Tibial artery (tissue), 4 donors: ENCODE measurements at regions not wholly inside any gene's neighbourhood (a gene's known extent, or its start where the extent isn't known, plus 50 kb on each side); places are given as distances from the start of the nearest gene placed in this dataset.

Experiments
- DNase-seq, 2 donors: peaks; one replicate each; pipeline ENCODE4 v3.0.0-alpha.2; 2019
- H3K27ac ChIP-seq, 2 donors: fragments of 200-600 bp; sonication (generic) in 1 of 2; 1 replicate in 1 of 2; 2 replicates in 1 of 2; pipeline ENCODE4 v1.5.1; 2018 to 2019; ENCODE audit warnings: mild to moderate bottlenecking in 1 of 2
- H3K27me3 ChIP-seq, 2 donors: fragments of 200-600 bp; sonication (generic) in 1 of 2; one replicate each; pipeline versions ENCODE4 v1.5.1 to v1.6.0; 2016 to 2019
- H3K36me3 ChIP-seq, 3 donors: fragments of 200-600 bp; sonication (generic) in 2 of 3; one replicate each; pipeline ENCODE4 v1.5.1; 2016 to 2019; ENCODE audit warnings: mild to moderate bottlenecking in 2 of 3
- H3K4me1 ChIP-seq, 4 donors: fragments of 200-600 bp; sonication (generic) in 2 of 4; 1 replicate in 3 of 4; 2 replicates in 1 of 4; pipeline ENCODE4 v1.5.1; 2016 to 2019
- H3K4me3 ChIP-seq, 2 donors: fragments of 200-600 bp; sonication (generic) in 1 of 2; 1 replicate in 1 of 2; 2 replicates in 1 of 2; pipeline ENCODE4 v1.5.1; 2018 to 2019; ENCODE audit warnings: mild to moderate bottlenecking in 2 of 2
- H3K9me3 ChIP-seq, 3 donors: fragments of 200-600 bp; sonication (generic) in 1 of 3; one replicate each; pipeline ENCODE4 v1.5.1; 2016 to 2019
- CTCF ChIP-seq, 2 experiments: fragments of 200-600 bp in 1 of 2; fragments of 450-650 bp in 1 of 2; IDR thresholded peaks; one replicate each; pipeline ENCODE4 v1.5.1; 2017 to 2019; ENCODE audit warnings: antibody characterized with exemption in 2 of 2, mild to moderate bottlenecking in 1 of 2, moderate library complexity in 1 of 2
- intact Hi-C: fragments of 100-400 bp; cut with DNase I; formaldehyde crosslinking; loops from one replicate; pipeline ENCODE4 v1.15.0; 2023; ENCODE audit warnings: low total_unique reads

DNA sequence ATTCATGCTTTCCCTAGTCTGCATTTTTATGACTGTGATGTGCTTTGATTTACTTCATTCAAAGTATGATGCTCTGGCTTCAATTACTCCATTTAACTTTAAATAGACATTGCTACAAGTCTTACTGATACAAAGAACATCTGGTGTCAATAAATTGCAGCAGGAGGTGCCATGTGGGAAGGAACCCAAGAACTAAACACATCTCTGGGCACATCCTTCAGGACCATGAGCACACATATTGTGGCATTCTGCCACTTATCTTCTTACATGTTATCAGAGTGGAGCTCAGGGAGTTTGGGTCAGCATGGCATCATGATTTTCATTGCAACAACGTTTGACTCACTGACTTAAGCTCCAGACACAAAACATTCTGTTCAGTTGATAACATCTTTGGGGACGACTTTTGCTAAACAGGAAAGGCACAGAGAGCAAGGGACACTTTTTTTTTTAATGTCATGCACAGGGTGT is 227.0 kb downstream of the DKK1 start:
- Histone ChIP-seq H3K36me3 (no peaks in the 10 kb centered on the region), H3K27ac (no peak overlapping the region), H3K9me3 (peaks cover 0 to 3% (median 0%) of the 10 kb centered on the region in 3 donors), H3K27me3 (no peaks in the 10 kb centered on the region), H3K4me3 (no peak overlapping the region), H3K4me1 (no peaks in the 10 kb centered on the region)
- DNase-seq: no peak
- no peak for TF ChIP-seq CTCF (IDR thresholded peaks at IDR 0.05)
- intact Hi-C loops: no loop called here

DNA sequence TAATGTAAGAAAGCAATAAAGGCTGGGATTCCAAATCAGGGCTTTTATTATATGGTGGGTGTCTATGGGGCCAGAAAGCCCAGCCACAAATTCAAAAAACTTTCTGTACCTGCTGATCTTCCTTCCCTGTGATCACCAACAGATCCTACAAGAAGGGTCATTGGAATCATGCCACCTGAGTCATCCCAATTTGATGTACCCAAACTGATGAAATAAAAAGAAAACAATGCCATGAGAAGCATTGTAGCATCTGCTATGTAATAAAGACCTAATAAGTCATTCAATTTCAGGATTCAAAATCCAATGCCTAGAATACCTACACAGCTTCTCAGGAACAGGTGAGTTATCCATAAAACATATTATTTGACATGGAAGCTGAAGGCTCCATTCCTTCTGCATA is 228.8 kb downstream of the DKK1 start:
- TF ChIP-seq CTCF (IDR thresholded peaks at IDR 0.05): no peak
- Histone ChIP-seq H3K27ac (no peak overlapping the region), H3K4me3 (no peak overlapping the region), H3K36me3 (no peaks in the 10 kb centered on the region), H3K4me1 (no peaks in the 10 kb centered on the region), H3K9me3 (peaks cover 0 to 2% (median 0%) of the 10 kb centered on the region in 3 donors), H3K27me3 (no peaks in the 10 kb centered on the region)
- DNase-seq: no peak
- intact Hi-C loops: no loop called here

- intact Hi-C loops: no loop called here
- Histone ChIP-seq H3K4me3 (no peak overlapping the region), H3K9me3 (no peaks in the 10 kb centered on the region), H3K27ac (no peak overlapping the region), H3K27me3 (no peaks in the 10 kb centered on the region), H3K4me1 (no peaks in the 10 kb centered on the region), H3K36me3 (no peaks in the 10 kb centered on the region)
- no peak for TF ChIP-seq CTCF (IDR thresholded peaks at IDR 0.05)
- no peak for DNase-seq
Observed at GRCh38 chr10:52551046-52551445, 221.5 kb downstream of the MBL2 start.

DNA sequence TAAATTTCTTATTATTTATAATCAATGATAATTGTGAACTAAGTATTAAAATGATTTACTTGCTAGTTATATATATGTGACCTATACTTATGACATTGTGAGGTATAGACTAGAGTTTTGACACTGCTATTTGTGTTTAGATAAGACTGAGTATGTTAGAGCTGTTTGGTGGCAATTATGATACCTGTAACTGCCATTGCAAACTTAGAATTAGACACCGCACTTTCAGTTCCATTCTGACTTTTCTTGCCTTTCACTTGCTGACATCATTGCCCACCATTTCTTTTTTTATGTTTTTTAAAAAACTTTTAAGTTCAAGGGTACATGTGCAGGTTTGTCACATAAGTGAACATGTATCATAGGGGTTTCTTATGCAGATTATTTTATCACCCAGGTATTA is 214.5 kb downstream of the MBL2 start:
- Histone ChIP-seq H3K9me3 (no peaks in the 10 kb centered on the region), H3K36me3 (no peaks in the 10 kb centered on the region), H3K27me3 (no peaks in the 10 kb centered on the region), H3K27ac (no peak overlapping the region), H3K4me3 (no peak overlapping the region), H3K4me1 (no peaks in the 10 kb centered on the region)
- intact Hi-C loops: no loop called here
- no peak for TF ChIP-seq CTCF (IDR thresholded peaks at IDR 0.05)
- no peak for DNase-seq

DNA sequence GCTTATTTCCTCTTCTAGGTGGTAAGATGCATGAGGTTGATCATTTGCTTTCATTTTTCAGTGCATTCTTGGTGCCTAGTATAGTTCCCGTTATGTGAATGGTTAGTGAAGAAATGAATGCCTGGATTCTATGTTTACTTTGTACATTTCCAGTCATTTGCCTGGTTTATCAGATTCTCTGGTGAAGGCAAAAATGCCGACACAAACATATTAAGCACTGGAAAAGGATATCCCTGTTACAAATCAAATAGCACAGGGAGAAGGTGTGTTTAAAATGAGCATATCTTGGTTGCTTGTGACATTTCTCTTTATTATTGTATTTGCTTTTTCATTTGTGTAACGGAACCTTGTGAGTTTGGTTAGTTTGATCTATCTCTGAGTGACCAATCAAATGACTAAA is 211.3 kb downstream of the MBL2 start:
- Histone ChIP-seq H3K4me3 (no peak overlapping the region), H3K4me1 (no peaks in the 10 kb centered on the region), H3K27ac (no peak overlapping the region), H3K27me3 (no peaks in the 10 kb centered on the region), H3K9me3 (no peaks in the 10 kb centered on the region), H3K36me3 (no peaks in the 10 kb centered on the region)
- no peak for DNase-seq
- intact Hi-C loops: no loop called here
- no peak for TF ChIP-seq CTCF (IDR thresholded peaks at IDR 0.05)

- TF ChIP-seq CTCF (IDR thresholded peaks at IDR 0.05): no peak
- H3K27ac ChIP-seq: no peak overlapping the region
- no peaks in the 10 kb centered on the region for H3K4me1 ChIP-seq
- no peak overlapping the region for H3K4me3 ChIP-seq
- no peaks in the 10 kb centered on the region for H3K9me3 ChIP-seq
- H3K36me3 ChIP-seq: no peaks in the 10 kb centered on the region
- intact Hi-C loops: no loop called here
- no peaks in the 10 kb centered on the region for H3K27me3 ChIP-seq
- DNase-seq: no peak
Observed at GRCh38 chr10:52563360-52563759, 209.2 kb downstream of the MBL2 start.
